HG03575 (cell line): ENCODE measurements at regions not wholly inside any gene's neighbourhood (a gene's known extent, or its start where the extent isn't known, plus 50 kb on each side); places are given as distances from the start of the nearest gene placed in this dataset.

Experiments
- ATAC-seq: cut with Tn5 transposase; IDR thresholded peaks from one replicate; pipeline ENCODE4 v1.9.1; 2021; ENCODE audit not compliant: unreplicated experiment, insufficient number of reproducible peaks, low FRiP score; ENCODE audit errors: extremely low read depth

DNA sequence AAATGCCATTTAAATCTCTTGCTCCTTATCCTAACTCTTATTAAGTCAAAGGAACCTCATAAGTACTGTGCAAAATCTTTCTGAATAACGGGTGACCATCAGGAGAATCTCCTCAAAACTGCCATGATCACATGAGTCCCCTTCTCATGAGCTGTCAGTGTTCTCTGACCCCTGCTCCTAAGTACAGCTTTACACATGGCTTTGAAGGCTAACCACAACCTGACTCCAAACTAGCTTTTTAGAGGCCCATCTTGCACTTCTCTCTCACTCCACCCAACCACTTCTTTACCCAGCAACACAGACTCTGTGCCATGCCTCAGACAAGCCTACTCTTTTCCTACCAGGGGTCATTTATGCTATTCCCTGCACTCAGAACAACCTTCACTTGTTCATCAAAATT, 253.8 kb downstream of the GPD2 start:
- no peak for ATAC-seq

- ATAC-seq: no peak
These were observed 254.8 kb downstream of the GPD2 start for GRCh38 chr2:156691014-156691413.

- no peak for ATAC-seq
These were observed 258.8 kb downstream of the GPD2 start for GRCh38 chr2:156695020-156695419.

GRCh38 chr2:156695595-156695994, 259.4 kb downstream of the GPD2 start:
- no peak for ATAC-seq

GRCh38 chr2:156697906-156698305, 261.7 kb downstream of the GPD2 start:
- ATAC-seq: no peak

- ATAC-seq: no peak
These were observed 264.5 kb downstream of the GPD2 start for GRCh38 chr2:156700681-156701080.

- no peak for ATAC-seq
These were observed 266.4 kb downstream of the GPD2 start for GRCh38 chr2:156702541-156702940.

DNA sequence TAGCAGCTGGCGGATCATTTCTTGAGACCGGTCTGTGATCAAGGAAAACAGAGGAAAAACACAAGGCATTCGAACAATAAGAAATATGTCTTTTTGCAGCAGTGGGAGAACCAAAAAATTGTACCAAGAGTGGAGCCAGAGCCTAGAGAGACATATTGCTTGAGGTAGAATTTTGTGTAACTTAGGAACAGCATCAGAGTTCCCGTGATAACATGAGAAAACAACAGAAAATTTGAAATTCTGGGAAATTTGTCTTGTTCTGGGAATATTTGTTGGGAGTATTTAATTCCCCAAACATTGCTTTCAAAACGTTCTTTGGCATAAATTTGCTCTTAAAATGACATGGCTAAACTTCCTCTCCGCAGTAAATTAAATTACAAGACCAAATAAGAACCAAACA, 267.5 kb downstream of the GPD2 start:
- ATAC-seq: no peak

DNA sequence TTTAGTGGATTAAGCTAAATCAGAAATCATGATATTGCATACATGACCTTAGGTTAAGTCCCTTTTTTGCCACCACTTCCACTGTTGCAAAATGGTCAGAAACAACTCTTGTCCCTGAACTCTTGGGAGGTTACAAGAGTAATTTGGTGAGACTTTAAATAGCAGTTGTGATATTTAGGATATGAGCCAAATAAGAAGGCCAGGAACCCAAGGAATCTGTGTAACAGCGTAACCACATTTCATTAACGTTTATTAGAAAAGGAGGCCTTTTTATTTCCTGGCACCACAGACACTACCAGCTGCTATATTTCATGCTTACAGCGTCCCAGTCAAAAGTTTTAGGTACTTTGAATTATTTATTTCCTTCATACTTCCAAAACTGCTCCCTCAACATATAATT, 268.0 kb downstream of the GPD2 start:
- no peak for ATAC-seq

DNA sequence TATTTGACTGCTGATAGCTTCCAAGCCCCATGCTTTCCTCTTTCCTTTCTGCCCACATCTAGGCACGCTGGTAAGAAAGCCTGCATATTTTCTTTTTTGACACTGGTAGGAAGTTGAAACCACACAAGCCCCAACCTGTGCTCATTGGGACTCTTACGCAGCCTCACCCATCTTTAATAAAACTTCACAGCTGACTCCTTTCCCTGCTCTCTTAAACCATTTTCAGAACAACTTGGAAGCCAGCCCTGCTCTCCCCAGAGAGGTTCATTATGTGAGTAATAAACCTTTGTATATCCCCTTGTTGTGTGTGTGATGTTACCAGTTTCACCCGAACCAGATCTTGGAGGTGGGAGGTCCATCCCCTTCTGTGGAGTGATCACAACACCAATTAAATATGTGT, 268.4 kb downstream of the GPD2 start:
- no peak for ATAC-seq

GRCh38 chr2:156706576-156706975, 270.4 kb downstream of the GPD2 start:
- no peak for ATAC-seq

DNA sequence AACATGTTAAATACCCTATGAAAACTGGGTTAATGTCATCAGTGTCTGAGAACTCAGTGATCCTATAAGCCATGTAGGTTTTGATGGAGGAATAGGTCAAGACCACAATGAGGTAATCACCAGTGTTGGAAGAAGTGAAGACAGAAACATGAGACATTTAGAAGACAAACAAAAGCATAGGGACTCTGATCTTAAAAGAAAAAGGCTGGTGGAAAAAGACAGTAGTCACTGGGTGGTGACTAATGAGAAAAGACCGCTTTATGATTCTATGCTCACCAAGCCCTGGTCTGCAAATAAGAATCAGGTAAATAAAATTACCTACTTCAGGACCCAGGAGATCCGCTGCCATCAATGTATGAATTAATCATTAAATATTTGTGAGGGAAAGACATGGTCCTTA, 271.9 kb downstream of the GPD2 start:
- no peak for ATAC-seq

DNA sequence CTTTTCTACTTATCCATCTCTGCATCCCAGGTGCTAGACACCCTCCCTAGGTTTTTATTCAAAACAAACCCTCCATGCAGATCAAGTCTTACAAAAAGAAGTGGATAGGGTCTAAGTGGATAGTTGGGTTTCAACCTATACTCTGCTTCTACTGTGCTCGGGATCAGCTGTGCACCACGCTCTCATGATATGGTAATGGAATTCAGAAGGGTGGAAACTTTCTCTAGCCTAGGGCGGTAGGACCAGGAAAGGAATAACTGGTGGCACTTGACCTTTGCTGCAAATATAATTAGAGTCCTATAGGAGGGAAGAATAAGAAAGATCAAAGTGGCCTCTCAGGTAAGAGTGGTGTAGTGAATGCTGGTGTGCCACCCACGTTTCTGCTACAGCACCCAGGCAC, 272.9 kb downstream of the GPD2 start:
- ATAC-seq: no peak

GRCh38 chr2:156719036-156719435, 282.9 kb downstream of the GPD2 start:
- no peak for ATAC-seq

DNA sequence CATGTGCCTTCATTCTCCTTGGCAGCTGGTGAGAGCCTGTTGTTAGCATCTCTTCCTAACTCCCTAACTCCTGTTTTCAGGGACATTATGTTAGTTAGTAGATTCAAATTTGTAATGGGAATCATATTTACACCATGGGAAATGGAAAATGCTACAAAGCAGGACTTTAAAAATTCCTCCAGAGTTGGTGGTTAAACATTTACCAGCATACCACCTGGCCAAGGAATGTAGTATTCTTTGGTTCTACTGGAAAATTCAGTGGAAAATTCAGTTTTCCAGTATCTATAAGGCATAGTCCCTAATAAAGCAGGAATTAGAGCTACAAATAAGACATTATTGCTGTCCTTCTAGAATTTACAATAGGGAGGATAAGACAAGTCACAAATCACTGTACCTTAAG, 291.7 kb downstream of the GPD2 start:
- ATAC-seq: no peak

- no peak for ATAC-seq
These were observed 292.1 kb downstream of the GPD2 start for GRCh38 chr2:156728328-156728727.

DNA sequence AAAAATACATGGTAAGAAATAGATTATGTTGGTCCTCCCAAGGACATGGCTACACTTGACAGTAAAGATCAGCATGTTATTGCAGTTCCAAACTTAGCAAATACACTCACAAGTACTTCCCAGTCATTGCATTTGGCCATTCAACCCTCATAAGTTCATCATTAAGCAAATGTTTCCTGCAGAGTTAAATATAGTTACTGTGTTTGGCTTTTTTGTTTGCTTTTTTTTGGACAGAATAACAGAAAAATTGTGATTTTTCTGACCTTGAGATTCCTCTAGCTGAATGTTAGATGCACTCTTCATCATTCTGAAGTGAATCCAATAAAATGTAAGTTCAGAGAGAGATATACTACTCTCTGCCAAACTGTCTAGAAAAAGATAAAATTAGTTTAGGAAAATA, 295.3 kb downstream of the GPD2 start:
- ATAC-seq: no peak

DNA sequence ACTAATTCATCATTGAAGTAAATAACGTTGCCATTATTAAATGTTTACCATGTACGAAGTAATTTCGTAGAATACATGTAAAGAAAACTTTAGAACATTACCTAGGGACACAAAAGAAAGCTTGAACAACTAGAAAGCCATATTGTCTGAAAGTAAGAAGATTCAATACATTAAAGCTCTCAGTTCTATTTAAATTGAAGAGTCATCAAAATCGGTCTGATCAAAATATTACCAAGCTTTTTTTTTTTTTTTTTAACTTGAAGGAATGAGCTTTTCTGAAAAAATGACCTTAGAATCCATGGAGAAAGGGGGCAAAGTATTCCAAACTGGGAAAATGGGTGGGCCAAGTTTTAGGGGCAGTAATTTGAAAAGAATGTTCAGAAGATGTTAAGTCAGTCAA, 300.8 kb downstream of the GPD2 start:
- ATAC-seq: no peak

DNA sequence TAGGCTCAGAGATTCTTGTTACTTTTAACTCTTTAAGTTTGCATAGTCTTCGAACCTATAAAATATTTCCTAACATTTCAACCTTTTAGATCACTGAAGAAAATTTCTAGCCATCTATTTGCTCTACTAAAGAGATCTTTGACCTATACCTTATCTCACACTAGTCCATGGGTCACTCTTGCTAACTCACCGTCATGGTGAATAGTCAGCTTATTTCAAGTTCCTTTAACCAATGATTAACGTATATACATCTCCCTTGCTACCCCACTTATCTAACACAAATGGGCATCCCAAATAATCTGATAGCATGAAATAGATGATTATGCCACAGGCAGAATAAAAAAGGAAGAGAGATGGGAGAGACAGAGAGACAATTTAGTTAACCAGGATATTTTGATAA, 303.1 kb downstream of the GPD2 start:
- ATAC-seq: no peak

- no peak for ATAC-seq
These were observed 309.4 kb downstream of the GPD2 start for GRCh38 chr2:156745619-156746018.

GRCh38 chr2:156748221-156748620, 312.0 kb downstream of the GPD2 start:
- no peak for ATAC-seq

- no peak for ATAC-seq
These were observed 315.9 kb downstream of the GPD2 start for GRCh38 chr2:156752042-156752441.
